ENCODE measurements at regions not wholly inside any gene's neighbourhood (a gene's known extent, or its start where the extent isn't known, plus 50 kb on each side); places are given as distances from the start of the nearest gene placed in this dataset.

GRCh38 chr7:83791737-83792136 lies 142.8 kb upstream of the SEMA3E start:
- H2BK120ac ChIP-seq (ENCODE audit: low read depth, low read length) = no peak overlapping the region
- no peak overlapping the region for H3K23ac ChIP-seq (ENCODE audit: low read length in 2 of 2)
- H3K4me3 ChIP-seq (ENCODE audit: insufficient read depth in 1 of 2, low read depth in 1 of 2, low read length in 2 of 2) = no peak overlapping the region
- no peak overlapping the region for H2BK15ac ChIP-seq (ENCODE audit: low read depth, poor library complexity, severe bottlenecking)
- H3K27ac ChIP-seq (ENCODE audit: low read length, poor library complexity, severe bottlenecking) = no peak overlapping the region
- H2BK12ac ChIP-seq (ENCODE audit: low read length in 2 of 2) = no peak overlapping the region
- H3K36me3 ChIP-seq (ENCODE audit: control insufficient read depth in 1 of 2, insufficient read depth in 2 of 2, low read depth in 1 of 2, low read length in 2 of 2) = no peaks in the 10 kb centered on the region
- no peak overlapping the region for H2AK5ac ChIP-seq (ENCODE audit: low read length, severe bottlenecking)
- H3K18ac ChIP-seq (ENCODE audit: low read depth in 1 of 2, low read length in 2 of 2) = no peak overlapping the region
- no peaks in the 10 kb centered on the region for H3K79me1 ChIP-seq (replicated peaks; ENCODE audit: low read length, poor library complexity, severe bottlenecking)
- H3K14ac ChIP-seq (ENCODE audit: low read length in 2 of 2) = no peak overlapping the region
- no peak for DNase-seq
- no peak overlapping the region for H4K91ac ChIP-seq (ENCODE audit: low read length)
- H3K9ac ChIP-seq (ENCODE audit: low read length) = no peak overlapping the region
- H2BK5ac ChIP-seq (ENCODE audit: low read depth, low read length, poor library complexity, severe bottlenecking) = no peak overlapping the region
- H3K4ac ChIP-seq (ENCODE audit: low read depth in 1 of 2, low read length in 2 of 2) = no peak overlapping the region
- H4K8ac ChIP-seq (ENCODE audit: low read length) = no peak overlapping the region
- H3K4me1 ChIP-seq (ENCODE audit: control insufficient read depth, insufficient read depth, low read depth, low read length) = no peaks in the 10 kb centered on the region
- WGBS = no CpG with 5 or more reads among the region's 1 CpG
- H3K4me2 ChIP-seq (ENCODE audit: low read length, poor library complexity, severe bottlenecking) = no peak overlapping the region
- H3K9me3 ChIP-seq (ENCODE audit: control insufficient read depth, low read length) = no peaks in the 10 kb centered on the region
- H2AFZ ChIP-seq (ENCODE audit: low read depth, low read length) = no peak overlapping the region
- H3K27me3 ChIP-seq (ENCODE audit: control insufficient read depth in 1 of 2, insufficient read depth in 1 of 2, low read length in 2 of 2) = peaks cover 0 to 14% of the 10 kb centered on the region in 2 experiments

GRCh38 chr7:83786858-83787257 lies 137.9 kb upstream of the SEMA3E start:
- no peak overlapping the region for H2BK5ac ChIP-seq (ENCODE audit: low read depth, low read length, poor library complexity, severe bottlenecking)
- WGBS = 87% methylated on average over 2 of the region's 2 CpGs
- no peak for DNase-seq
- peaks cover 0 to 24% of the 10 kb centered on the region in 2 experiments for H3K27me3 ChIP-seq (ENCODE audit: control insufficient read depth in 1 of 2, insufficient read depth in 1 of 2, low read length in 2 of 2)
- no peak overlapping the region for H3K4me3 ChIP-seq (ENCODE audit: insufficient read depth in 1 of 2, low read depth in 1 of 2, low read length in 2 of 2)
- H3K14ac ChIP-seq (ENCODE audit: low read length in 2 of 2) = no peak overlapping the region
- no peak overlapping the region for H4K8ac ChIP-seq (ENCODE audit: low read length)
- no peaks in the 10 kb centered on the region for H3K4me1 ChIP-seq (ENCODE audit: control insufficient read depth, insufficient read depth, low read depth, low read length)
- no peak overlapping the region for H2BK120ac ChIP-seq (ENCODE audit: low read depth, low read length)
- no peaks in the 10 kb centered on the region for H3K9me3 ChIP-seq (ENCODE audit: control insufficient read depth, low read length)
- H3K4me2 ChIP-seq (ENCODE audit: low read length, poor library complexity, severe bottlenecking) = no peak overlapping the region
- no peak overlapping the region for H2AFZ ChIP-seq (ENCODE audit: low read depth, low read length)
- no peak overlapping the region for H3K4ac ChIP-seq (ENCODE audit: low read depth in 1 of 2, low read length in 2 of 2)
- H3K9ac ChIP-seq (ENCODE audit: low read length) = no peak overlapping the region
- H3K27ac ChIP-seq (ENCODE audit: low read length, poor library complexity, severe bottlenecking) = no peak overlapping the region
- no peak overlapping the region for H2BK15ac ChIP-seq (ENCODE audit: low read depth, poor library complexity, severe bottlenecking)
- no peak overlapping the region for H2BK12ac ChIP-seq (ENCODE audit: low read length in 2 of 2)
- H4K91ac ChIP-seq (ENCODE audit: low read length) = no peak overlapping the region
- H2AK5ac ChIP-seq (ENCODE audit: low read length, severe bottlenecking) = no peak overlapping the region
- H3K18ac ChIP-seq (ENCODE audit: low read depth in 1 of 2, low read length in 2 of 2) = no peak overlapping the region
- H3K36me3 ChIP-seq (ENCODE audit: control insufficient read depth in 1 of 2, insufficient read depth in 2 of 2, low read depth in 1 of 2, low read length in 2 of 2) = no peaks in the 10 kb centered on the region
- H3K79me1 ChIP-seq (replicated peaks; ENCODE audit: low read length, poor library complexity, severe bottlenecking) = no peaks in the 10 kb centered on the region
- no peak overlapping the region for H3K23ac ChIP-seq (ENCODE audit: low read length in 2 of 2)

GRCh38 chr7:83782628-83783027 lies 133.7 kb upstream of the SEMA3E start:
- Histone ChIP-seq H3K27me3 (ENCODE audit: control insufficient read depth in 1 of 2, insufficient read depth in 1 of 2, low read length in 2 of 2) (peaks cover 0 to 22% of the 10 kb centered on the region in 2 experiments), H3K9ac (ENCODE audit: low read length) (no peak overlapping the region), H2AFZ (ENCODE audit: low read depth, low read length) (no peak overlapping the region), H3K27ac (ENCODE audit: low read length, poor library complexity, severe bottlenecking) (no peak overlapping the region), H2BK12ac (ENCODE audit: low read length in 2 of 2) (no peak overlapping the region), H2AK5ac (ENCODE audit: low read length, severe bottlenecking) (no peak overlapping the region), H4K91ac (ENCODE audit: low read length) (no peak overlapping the region), H3K9me3 (ENCODE audit: control insufficient read depth, low read length) (no peaks in the 10 kb centered on the region), H2BK15ac (ENCODE audit: low read depth, poor library complexity, severe bottlenecking) (no peak overlapping the region), H3K4me1 (ENCODE audit: control insufficient read depth, insufficient read depth, low read depth, low read length) (no peaks in the 10 kb centered on the region), H4K8ac (ENCODE audit: low read length) (no peak overlapping the region), H2BK5ac (ENCODE audit: low read depth, low read length, poor library complexity, severe bottlenecking) (no peak overlapping the region), H3K36me3 (ENCODE audit: control insufficient read depth in 1 of 2, insufficient read depth in 2 of 2, low read depth in 1 of 2, low read length in 2 of 2) (no peaks in the 10 kb centered on the region), H2BK120ac (ENCODE audit: low read depth, low read length) (no peak overlapping the region), H3K23ac (ENCODE audit: low read length in 2 of 2) (no peak overlapping the region), H3K18ac (ENCODE audit: low read depth in 1 of 2, low read length in 2 of 2) (no peak overlapping the region), H3K14ac (ENCODE audit: low read length in 2 of 2) (no peak overlapping the region), H3K4me3 (ENCODE audit: insufficient read depth in 1 of 2, low read depth in 1 of 2, low read length in 2 of 2) (no peak overlapping the region), H3K79me1 (replicated peaks; ENCODE audit: low read length, poor library complexity, severe bottlenecking) (no peaks in the 10 kb centered on the region), H3K4me2 (ENCODE audit: low read length, poor library complexity, severe bottlenecking) (no peak overlapping the region), H3K4ac (ENCODE audit: low read depth in 1 of 2, low read length in 2 of 2) (no peak overlapping the region)
- 95% methylated on average over 2 of the region's 2 CpGs for WGBS
- DNase-seq = peak; percentile 5

- Histone ChIP-seq H3K14ac (ENCODE audit: low read length in 2 of 2) (no peak overlapping the region), H3K4me1 (ENCODE audit: control insufficient read depth, insufficient read depth, low read depth, low read length) (no peaks in the 10 kb centered on the region)
These were observed 129.1 kb upstream of the SEMA3E start for GRCh38 chr7:83778073-83778443.

More at GRCh38 chr7:83778073-83778443, 129.1 kb upstream of the SEMA3E start:
- no peak overlapping the region for H2AK5ac ChIP-seq (ENCODE audit: low read length, severe bottlenecking)
- H3K36me3 ChIP-seq (ENCODE audit: control insufficient read depth in 1 of 2, insufficient read depth in 2 of 2, low read depth in 1 of 2, low read length in 2 of 2) = no peaks in the 10 kb centered on the region
- no peak overlapping the region for H2AFZ ChIP-seq (ENCODE audit: low read depth, low read length)
- H3K4me3 ChIP-seq (ENCODE audit: insufficient read depth in 1 of 2, low read depth in 1 of 2, low read length in 2 of 2) = no peak overlapping the region
- no peak overlapping the region for H3K23ac ChIP-seq (ENCODE audit: low read length in 2 of 2)
- no peak overlapping the region for H3K4me2 ChIP-seq (ENCODE audit: low read length, poor library complexity, severe bottlenecking)
- H3K27me3 ChIP-seq (ENCODE audit: control insufficient read depth in 1 of 2, insufficient read depth in 1 of 2, low read length in 2 of 2) = peaks cover 0 to 3% of the 10 kb centered on the region in 2 experiments
- no peak for DNase-seq
- no peak overlapping the region for H2BK5ac ChIP-seq (ENCODE audit: low read depth, low read length, poor library complexity, severe bottlenecking)
- no peak overlapping the region for H3K4ac ChIP-seq (ENCODE audit: low read depth in 1 of 2, low read length in 2 of 2)
- no peak overlapping the region for H3K9ac ChIP-seq (ENCODE audit: low read length)
- no peak overlapping the region for H4K8ac ChIP-seq (ENCODE audit: low read length)
- H2BK12ac ChIP-seq (ENCODE audit: low read length in 2 of 2) = no peak overlapping the region
- H3K79me1 ChIP-seq (replicated peaks; ENCODE audit: low read length, poor library complexity, severe bottlenecking) = no peaks in the 10 kb centered on the region
- no peak overlapping the region for H2BK15ac ChIP-seq (ENCODE audit: low read depth, poor library complexity, severe bottlenecking)
- no peak overlapping the region for H2BK120ac ChIP-seq (ENCODE audit: low read depth, low read length)
- no peak overlapping the region for H4K91ac ChIP-seq (ENCODE audit: low read length)
- no peaks in the 10 kb centered on the region for H3K9me3 ChIP-seq (ENCODE audit: control insufficient read depth, low read length)
- no peak overlapping the region for H3K18ac ChIP-seq (ENCODE audit: low read depth in 1 of 2, low read length in 2 of 2)
- no peak overlapping the region for H3K27ac ChIP-seq (ENCODE audit: low read length, poor library complexity, severe bottlenecking)
- 83% methylated on average over 1 of the region's 1 CpG for WGBS

Measured in mesenchymal stem cell (in vitro differentiated cells and primary cell).